ENCODE measurements at regions not wholly inside any gene's neighbourhood (a gene's known extent, or its start where the extent isn't known, plus 50 kb on each side); places are given as distances from the start of the nearest gene placed in this dataset.

GRCh38 chr16:86034421-86034919 is 135.5 kb downstream of the IRF8 start:
- TF ChIP-seq SP1 (IDR thresholded peaks at IDR 0.05; ENCODE audit: low read depth, low read length) (no peak), REST (IDR thresholded peaks at IDR 0.05; ENCODE audit: low read depth, low read length) (no peak)

Measured in GM12878 (cell line).